Neural cell (in vitro differentiated cells): ENCODE measurements at regions not wholly inside any gene's neighbourhood (a gene's known extent, or its start where the extent isn't known, plus 50 kb on each side); places are given as distances from the start of the nearest gene placed in this dataset.

Experiments
- H2AFZ ChIP-seq: fragments of 200-600, 300-800 bp; sonication (generic), shearing (Covaris generic); 2 replicates; pipeline ENCODE4 v1.6.0; 2014; ENCODE audit warnings: low read depth, mild to moderate bottlenecking, antibody characterized with exemption, low read length, moderate library complexity
- H3F3A ChIP-seq: fragments of 200-600 bp; shearing (Covaris generic); 2 replicates; pipeline ENCODE4 v1.6.1; 2016; ENCODE audit warnings: mild to moderate bottlenecking, moderate library complexity, mixed read lengths, antibody characterized with exemption, low read length; ENCODE audit not compliant: insufficient read depth, poor library complexity, severe bottlenecking
- H3K27ac ChIP-seq: fragments of 200-600, 300-800 bp; sonication (generic), shearing (Covaris generic); 2 replicates; pipeline ENCODE4 v1.5.1; 2014; ENCODE audit warnings: mild to moderate bottlenecking, low read length, moderate library complexity
- H3K27me3 ChIP-seq: fragments of 300-800, 200-600 bp; sonication (generic), shearing (Covaris generic); 2 replicates; pipeline ENCODE4 v1.6.0; 2014; ENCODE audit warnings: mild to moderate bottlenecking, low read depth, low read length, moderate library complexity; ENCODE audit not compliant: insufficient read depth
- H3K36me3 ChIP-seq: fragments of 300-800, 200-600 bp; sonication (generic), shearing (Covaris generic); 2 replicates; pipeline ENCODE4 v1.5.1; 2014; ENCODE audit warnings: mild to moderate bottlenecking, antibody characterized with exemption, low read length, moderate library complexity; ENCODE audit not compliant: insufficient read depth
- H3K4me2 ChIP-seq: fragments of 300-800, 200-600 bp; sonication (generic), shearing (Covaris generic); 2 replicates; pipeline ENCODE4 v1.6.0; 2014; ENCODE audit warnings: mild to moderate bottlenecking, low read length
- H3K4me3 ChIP-seq: fragments of 300-800, 200-600 bp; sonication (generic), shearing (Covaris generic); 2 replicates; pipeline ENCODE4 v1.5.1; 2014; ENCODE audit warnings: mild to moderate bottlenecking, low read length, moderate library complexity
- H3K79me2 ChIP-seq: fragments of 200-600 bp; shearing (Covaris generic); replicated peaks from 2 replicates; pipeline ENCODE4 v1.6.0; 2014; ENCODE audit warnings: mild to moderate bottlenecking, low read length, moderate library complexity; ENCODE audit not compliant: insufficient read depth
- H3K9ac ChIP-seq: fragments of 300-800, 200-600 bp; sonication (generic), shearing (Covaris generic); 2 replicates; pipeline ENCODE4 v1.6.1; 2016; ENCODE audit warnings: mild to moderate bottlenecking, low read length, mixed read lengths
- H3K9me2 ChIP-seq: fragments of 200-600 bp; shearing (Covaris generic); 2 replicates; pipeline ENCODE4 v1.6.1; 2016; ENCODE audit warnings: mild to moderate bottlenecking, low read length, mixed read lengths; ENCODE audit not compliant: insufficient read depth
- H3K9me3 ChIP-seq: fragments of 200-600, 300-800 bp; sonication (generic), shearing (Covaris generic); 2 replicates; pipeline ENCODE4 v1.6.1; 2016; ENCODE audit warnings: mild to moderate bottlenecking, mixed run types, low read length, moderate library complexity, mixed read lengths
- H4K20me1 ChIP-seq: fragments of 200-600 bp; shearing (Covaris generic); 2 replicates; pipeline ENCODE4 v1.6.1; 2016; ENCODE audit warnings: mild to moderate bottlenecking, mixed run types; ENCODE audit not compliant: insufficient read depth
- CTCF ChIP-seq: fragments of 450-650 bp; IDR thresholded peaks from 2 replicates; pipeline ENCODE4 v1.5.1; 2014; ENCODE audit warnings: antibody characterized with exemption, mild to moderate bottlenecking, moderate library complexity; ENCODE audit not compliant: poor library complexity, severe bottlenecking
- EP300 ChIP-seq: fragments of 450-650 bp; conservative IDR thresholded peaks from 2 replicates; pipeline ENCODE4 v1.6.1; 2014; ENCODE audit warnings: antibody characterized with exemption, mild to moderate bottlenecking, moderate library complexity; ENCODE audit not compliant: poor library complexity, severe bottlenecking
- EZH2 ChIP-seq: fragments of 200-600, 300-800 bp; shearing (Covaris generic), sonication (generic); IDR thresholded peaks from 2 replicates; pipeline ENCODE4 v1.6.1; 2014; ENCODE audit warnings: antibody characterized with exemption, low read length, borderline replicate concordance, mild to moderate bottlenecking; ENCODE audit not compliant: insufficient read depth, poor library complexity, severe bottlenecking
- MXI1 ChIP-seq: fragments of 450-650 bp; conservative IDR thresholded peaks from 2 replicates; pipeline ENCODE4 v1.6.1; 2014; ENCODE audit warnings: antibody characterized with exemption, mild to moderate bottlenecking; ENCODE audit not compliant: poor library complexity, severe bottlenecking
- POLR2AphosphoS5 ChIP-seq: IDR thresholded peaks from 2 replicates; pipeline ENCODE4 v1.6.1; 2012
- RAD21 ChIP-seq: fragments of 450-650 bp; conservative IDR thresholded peaks from 2 replicates; pipeline ENCODE4 v1.6.1; 2014; ENCODE audit warnings: antibody characterized with exemption, mild to moderate bottlenecking, moderate library complexity
- REST ChIP-seq: IDR thresholded peaks from 2 replicates; pipeline ENCODE4 v1.6.1; 2012; ENCODE audit warnings: borderline replicate concordance
- SMC3 ChIP-seq: fragments of 450-650 bp; conservative IDR thresholded peaks from 2 replicates; pipeline ENCODE4 v1.6.1; 2014; ENCODE audit warnings: antibody characterized with exemption, mild to moderate bottlenecking, moderate library complexity; ENCODE audit not compliant: poor library complexity
- TAF1 ChIP-seq: IDR thresholded peaks from 2 replicates; pipeline ENCODE4 v1.6.1; 2012; ENCODE audit warnings: low read depth

- Histone ChIP-seq H4K20me1 (no peaks in the 10 kb centered on the region), H3F3A (no peaks in the 10 kb centered on the region), H3K4me2 (no peak overlapping the region)
Observed at GRCh38 chr13:86900906-86901305, 770.3 kb upstream of the SLITRK5 start.

GRCh38 chr13:86906127-86906874 is 764.9 kb upstream of the SLITRK5 start:
- TF ChIP-seq CTCF (no peak), MXI1 (no peak), POLR2AphosphoS5 (peak; percentile 33)
- Histone ChIP-seq H3K4me2 (no peak overlapping the region), H2AFZ (no peak overlapping the region)

More at GRCh38 chr13:86900906-86901305, 770.3 kb upstream of the SLITRK5 start:
- Histone ChIP-seq H3K9ac (no peak overlapping the region), H3K27me3 (no peaks in the 10 kb centered on the region), H3K79me2 (no peaks in the 10 kb centered on the region), H2AFZ (no peak overlapping the region), H3K4me3 (no peak overlapping the region), H3K36me3 (no peaks in the 10 kb centered on the region), H3K9me3 (no peaks in the 10 kb centered on the region), H3K27ac (no peak overlapping the region), H3K9me2 (no peaks in the 10 kb centered on the region)
- TF ChIP-seq POLR2AphosphoS5 (no peak), MXI1 (no peak), RAD21 (no peak), EP300 (no peak), EZH2 (no peak), SMC3 (no peak), TAF1 (no peak), REST (no peak), CTCF (no peak)

More at GRCh38 chr13:86906127-86906874, 764.9 kb upstream of the SLITRK5 start:
- no peak overlapping the region for H3K9ac ChIP-seq
- H3K9me2 ChIP-seq, result no peaks in the 10 kb centered on the region
- H3K4me3 ChIP-seq, result no peak overlapping the region
- no peaks in the 10 kb centered on the region for H3F3A ChIP-seq
- H3K27ac ChIP-seq, result no peak overlapping the region
- no peaks in the 10 kb centered on the region for H3K9me3 ChIP-seq
- H4K20me1 ChIP-seq, result no peaks in the 10 kb centered on the region
- H3K27me3 ChIP-seq, result no peaks in the 10 kb centered on the region
- H3K36me3 ChIP-seq, result no peaks in the 10 kb centered on the region
- no peaks in the 10 kb centered on the region for H3K79me2 ChIP-seq
